ENCODE measurements at regions not wholly inside any gene's neighbourhood (a gene's known extent, or its start where the extent isn't known, plus 50 kb on each side); places are given as distances from the start of the nearest gene placed in this dataset.

DNA sequence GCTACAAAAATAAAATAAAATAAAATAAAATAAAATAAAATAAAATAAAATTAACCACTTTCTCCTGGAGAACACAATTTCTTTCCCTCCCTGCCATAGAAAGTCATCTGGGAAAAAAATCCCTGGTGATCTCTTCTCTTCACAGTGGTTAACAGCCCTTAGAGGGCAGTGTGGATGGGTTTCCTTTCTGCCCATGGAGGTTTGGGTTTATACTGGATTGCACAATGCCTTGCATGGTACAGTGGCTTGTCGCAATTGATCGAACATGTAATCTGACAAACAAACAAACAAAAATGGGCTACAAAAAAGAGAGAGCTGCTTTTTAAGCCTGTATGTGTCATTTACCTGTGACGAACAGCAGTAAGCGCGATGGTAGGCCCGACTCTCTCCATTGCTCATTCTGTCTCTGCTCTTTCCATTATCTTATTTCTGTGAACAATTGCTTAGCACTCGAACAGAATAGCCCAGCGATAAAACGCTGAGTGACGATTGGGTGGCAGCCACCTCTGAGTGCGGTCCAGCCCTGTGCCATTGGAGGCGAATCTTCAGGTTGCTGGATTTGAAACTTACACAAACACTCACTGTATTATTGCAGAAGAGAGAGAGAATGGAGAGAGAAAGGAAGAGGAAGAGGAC is 166.1 kb downstream of the CD83 start:
- TF ChIP-seq, protein P1, sequence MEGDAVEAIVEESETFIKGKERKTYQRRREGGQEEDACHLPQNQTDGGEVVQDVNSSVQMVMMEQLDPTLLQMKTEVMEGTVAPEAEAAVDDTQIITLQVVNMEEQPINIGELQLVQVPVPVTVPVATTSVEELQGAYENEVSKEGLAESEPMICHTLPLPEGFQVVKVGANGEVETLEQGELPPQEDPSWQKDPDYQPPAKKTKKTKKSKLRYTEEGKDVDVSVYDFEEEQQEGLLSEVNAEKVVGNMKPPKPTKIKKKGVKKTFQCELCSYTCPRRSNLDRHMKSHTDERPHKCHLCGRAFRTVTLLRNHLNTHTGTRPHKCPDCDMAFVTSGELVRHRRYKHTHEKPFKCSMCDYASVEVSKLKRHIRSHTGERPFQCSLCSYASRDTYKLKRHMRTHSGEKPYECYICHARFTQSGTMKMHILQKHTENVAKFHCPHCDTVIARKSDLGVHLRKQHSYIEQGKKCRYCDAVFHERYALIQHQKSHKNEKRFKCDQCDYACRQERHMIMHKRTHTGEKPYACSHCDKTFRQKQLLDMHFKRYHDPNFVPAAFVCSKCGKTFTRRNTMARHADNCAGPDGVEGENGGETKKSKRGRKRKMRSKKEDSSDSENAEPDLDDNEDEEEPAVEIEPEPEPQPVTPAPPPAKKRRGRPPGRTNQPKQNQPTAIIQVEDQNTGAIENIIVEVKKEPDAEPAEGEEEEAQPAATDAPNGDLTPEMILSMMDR (IDR thresholded peaks at IDR 0.05; ENCODE audit: unreplicated experiment), result no peak
- CTCF ChIA-PET, result no interaction called here
- H3K36me3 Mint-ChIP-seq (ENCODE audit: insufficient read depth, unreplicated experiment), result no peaks in the 10 kb centered on the region
- no peak overlapping the region for H3K4me3 Mint-ChIP-seq (ENCODE audit: low read depth, unreplicated experiment)
- no peaks in the 10 kb centered on the region for H3K9me3 Mint-ChIP-seq (ENCODE audit: low read depth, unreplicated experiment)
- BruUV-seq (replicated peaks), result no TSS peak
- intact Hi-C loops (cut with micrococcal nuclease; ENCODE audit: unreplicated experiment), result no loop called here
- no peak for DNase-seq
- H3K4me1 Mint-ChIP-seq (ENCODE audit: low read depth, unreplicated experiment), result no peaks in the 10 kb centered on the region
- no peak overlapping the region for H3K27ac Mint-ChIP-seq (ENCODE audit: unreplicated experiment)
- no peaks in the 10 kb centered on the region for H3K27me3 Mint-ChIP-seq (ENCODE audit: unreplicated experiment)

DNA sequence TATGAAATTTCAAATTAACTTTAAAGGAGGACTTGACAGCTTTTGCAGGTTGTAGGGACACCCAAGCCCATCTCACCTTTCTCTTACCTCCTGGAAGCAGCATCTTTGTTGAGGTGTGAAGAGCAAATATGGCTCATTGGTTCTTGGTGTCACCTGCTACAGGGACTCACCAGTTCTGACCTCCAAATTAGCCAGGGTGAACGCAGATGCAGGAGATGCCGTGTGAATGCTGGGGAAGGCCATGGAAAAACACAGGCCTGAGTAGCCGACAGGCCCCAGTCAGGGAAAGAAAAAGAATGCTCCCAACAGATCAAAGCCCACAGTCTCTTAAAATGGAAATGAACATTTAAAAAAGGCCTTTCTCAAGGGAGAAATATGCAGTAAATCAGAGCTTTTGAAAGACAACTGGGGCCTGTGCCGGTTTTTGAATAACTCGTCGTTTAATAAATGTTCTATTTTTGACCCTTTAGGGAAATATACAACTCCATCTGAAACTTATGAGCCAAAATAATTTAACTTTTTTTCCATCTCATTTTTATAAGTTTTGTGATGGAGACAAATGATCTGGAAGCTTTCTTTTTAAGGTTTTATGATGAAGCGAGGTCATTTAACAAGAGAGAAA is 167.5 kb downstream of the CD83 start:
- Mint-ChIP-seq H3K36me3 (ENCODE audit: insufficient read depth, unreplicated experiment) (no peaks in the 10 kb centered on the region), H3K27ac (ENCODE audit: unreplicated experiment) (no peak overlapping the region), H3K9me3 (ENCODE audit: low read depth, unreplicated experiment) (no peaks in the 10 kb centered on the region), H3K27me3 (ENCODE audit: unreplicated experiment) (no peaks in the 10 kb centered on the region), H3K4me1 (ENCODE audit: low read depth, unreplicated experiment) (no peaks in the 10 kb centered on the region), H3K4me3 (ENCODE audit: low read depth, unreplicated experiment) (no peak overlapping the region)
- BruUV-seq (replicated peaks), result no TSS peak
- intact Hi-C loops (cut with micrococcal nuclease; ENCODE audit: unreplicated experiment), result no loop called here
- TF ChIP-seq, protein P1 (IDR thresholded peaks at IDR 0.05; ENCODE audit: unreplicated experiment), result no peak
- no peak for DNase-seq
- CTCF ChIA-PET, result no interaction called here

DNA sequence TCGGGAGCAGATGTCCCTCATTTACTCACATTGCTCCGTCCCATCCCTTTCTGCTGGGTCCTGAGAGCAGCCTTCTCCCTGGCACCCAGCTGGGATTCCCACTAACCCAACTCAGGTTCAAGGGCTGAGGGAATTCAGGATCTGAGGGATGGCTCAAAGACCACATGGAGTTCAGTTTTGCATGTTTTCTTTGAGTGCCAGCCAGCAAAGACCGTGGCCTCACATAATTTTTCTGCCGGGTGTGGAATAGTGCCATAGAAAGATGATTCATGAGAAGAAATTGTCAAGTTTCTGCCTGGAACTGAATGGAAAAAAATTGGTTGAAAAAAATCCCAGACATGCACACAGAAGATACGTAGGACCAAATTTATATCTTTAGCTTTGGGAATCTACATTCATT is 168.6 kb downstream of the CD83 start:
- Mint-ChIP-seq H3K9me3 (ENCODE audit: low read depth, unreplicated experiment) (no peaks in the 10 kb centered on the region), H3K4me3 (ENCODE audit: low read depth, unreplicated experiment) (no peak overlapping the region), H3K27me3 (ENCODE audit: unreplicated experiment) (no peaks in the 10 kb centered on the region), H3K4me1 (ENCODE audit: low read depth, unreplicated experiment) (no peaks in the 10 kb centered on the region), H3K36me3 (ENCODE audit: insufficient read depth, unreplicated experiment) (no peaks in the 10 kb centered on the region), H3K27ac (ENCODE audit: unreplicated experiment) (no peak overlapping the region)
- intact Hi-C loops (cut with micrococcal nuclease; ENCODE audit: unreplicated experiment), result no loop called here
- BruUV-seq (replicated peaks), result no TSS peak
- TF ChIP-seq, protein P1 (IDR thresholded peaks at IDR 0.05; ENCODE audit: unreplicated experiment), result no peak
- no peak for DNase-seq
- CTCF ChIA-PET, result no interaction called here

DNA sequence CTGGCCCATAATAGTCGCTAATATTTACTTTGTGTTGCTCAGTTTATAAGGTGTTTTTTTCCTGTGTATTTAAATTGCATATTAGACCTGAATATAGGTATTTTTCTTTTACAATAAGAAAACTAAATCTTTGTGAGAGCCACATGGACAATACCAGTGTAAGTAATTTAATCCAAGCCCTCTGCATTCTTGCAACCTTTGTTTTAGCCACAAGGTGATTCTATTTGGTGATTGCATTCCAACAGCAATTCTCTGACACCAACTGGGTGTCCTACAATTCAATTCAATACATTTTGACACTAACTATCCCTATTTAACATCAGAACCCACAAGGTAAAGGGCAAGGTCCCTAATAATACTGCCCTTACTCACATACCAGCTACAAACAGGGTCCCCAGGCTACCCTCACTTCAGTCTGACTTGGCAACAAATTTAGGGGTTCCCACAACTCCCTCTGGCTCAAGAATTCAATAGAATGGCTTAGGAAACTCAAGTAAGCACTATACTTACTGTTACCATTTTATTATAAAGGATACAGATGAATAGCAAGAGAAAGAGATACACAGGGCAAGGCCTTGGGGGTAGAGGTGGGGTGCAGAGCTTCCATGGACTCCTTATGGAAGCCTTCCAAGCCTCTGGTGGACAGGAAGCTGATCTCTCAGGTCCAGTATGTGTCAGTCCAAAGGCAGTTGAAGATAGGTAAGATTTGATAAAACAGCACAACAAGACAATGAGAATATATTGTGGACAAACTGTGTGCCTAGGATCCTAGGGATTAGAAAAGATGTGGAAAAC is 169.3 kb downstream of the CD83 start:
- Mint-ChIP-seq H3K4me3 (ENCODE audit: low read depth, unreplicated experiment) (no peak overlapping the region), H3K9me3 (ENCODE audit: low read depth, unreplicated experiment) (no peaks in the 10 kb centered on the region), H3K27ac (ENCODE audit: unreplicated experiment) (no peak overlapping the region), H3K4me1 (ENCODE audit: low read depth, unreplicated experiment) (no peaks in the 10 kb centered on the region), H3K27me3 (ENCODE audit: unreplicated experiment) (no peaks in the 10 kb centered on the region), H3K36me3 (ENCODE audit: insufficient read depth, unreplicated experiment) (no peaks in the 10 kb centered on the region)
- TF ChIP-seq, protein P1 (IDR thresholded peaks at IDR 0.05; ENCODE audit: unreplicated experiment), result no peak
- intact Hi-C loops (cut with micrococcal nuclease; ENCODE audit: unreplicated experiment), result no loop called here
- no peak for DNase-seq
- BruUV-seq (replicated peaks), result no TSS peak
- CTCF ChIA-PET, result no interaction called here
